ENCODE measurements at regions not wholly inside any gene's neighbourhood (a gene's known extent, or its start where the extent isn't known, plus 50 kb on each side); places are given as distances from the start of the nearest gene placed in this dataset.

DNA sequence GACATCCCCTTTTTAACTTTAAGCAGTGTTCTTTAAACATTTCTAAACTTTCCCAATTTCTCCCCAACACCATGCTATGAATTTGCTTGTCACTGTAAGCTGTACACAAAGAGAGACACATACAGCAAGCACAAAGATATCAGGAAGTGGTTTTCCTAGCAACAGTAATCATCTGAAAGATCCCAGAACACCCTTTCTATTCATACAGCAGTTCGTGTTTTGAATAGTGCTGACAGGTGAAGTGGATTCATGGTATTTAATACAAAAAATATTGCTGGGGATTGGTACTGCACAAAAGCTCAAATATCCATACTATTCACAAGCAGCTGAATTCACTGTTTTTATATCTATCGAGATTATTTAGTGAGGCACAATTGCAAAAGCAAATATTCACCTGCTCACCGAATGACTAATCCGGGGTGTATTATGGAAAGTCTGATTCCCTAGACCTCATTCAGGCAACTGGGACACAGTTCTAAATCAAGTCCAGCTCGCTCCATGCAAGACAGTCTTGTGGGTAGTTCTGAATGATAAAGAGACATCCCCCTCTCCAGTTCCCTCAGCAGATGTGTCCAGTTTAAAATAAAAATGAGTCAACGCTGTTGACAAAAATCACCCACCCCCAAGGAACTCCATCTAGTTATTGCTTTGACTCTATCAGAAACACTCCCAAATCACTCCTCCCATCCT, 107.1 kb upstream of the TSHZ2 start:
- DNase-seq (ENCODE audit: low read depth in 2 of 2, low spot score in 1 of 2): no peak

DNA sequence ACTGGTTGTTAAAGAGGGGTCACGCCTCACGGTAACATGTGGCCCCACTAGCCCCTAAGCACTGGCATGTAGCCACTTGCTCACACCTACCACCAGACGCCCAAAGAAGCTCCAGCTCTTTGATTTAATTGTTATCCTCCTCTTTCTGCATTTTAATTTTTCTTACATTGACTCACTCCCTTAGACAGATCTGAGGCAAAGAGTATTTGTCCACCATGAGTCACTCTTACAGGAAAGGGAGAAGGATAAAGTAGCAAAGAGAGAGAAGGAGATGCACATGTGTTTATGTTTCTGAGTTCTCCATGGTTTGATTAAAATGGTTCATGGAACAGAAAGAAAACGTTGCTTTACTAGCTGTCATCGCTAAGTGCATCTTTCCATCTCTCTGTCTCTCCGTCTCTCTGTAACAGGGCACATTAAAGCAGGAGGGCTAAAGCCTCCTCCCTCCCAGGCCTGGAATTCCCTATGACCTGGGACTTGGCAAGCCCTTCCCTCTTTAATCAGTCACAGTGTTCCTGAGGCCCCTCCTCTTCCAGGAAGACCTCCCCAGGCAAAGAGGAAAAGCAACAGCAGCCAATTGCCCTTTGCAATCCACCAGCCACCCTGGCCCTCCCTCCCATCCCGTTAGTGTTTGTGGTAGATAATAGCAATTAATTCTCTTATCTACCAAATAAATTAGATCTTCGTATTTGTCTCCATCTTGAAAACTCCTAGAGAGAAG, 112.8 kb upstream of the TSHZ2 start:
- no peak for DNase-seq (ENCODE audit: low read depth in 2 of 2, low spot score in 1 of 2)

DNA sequence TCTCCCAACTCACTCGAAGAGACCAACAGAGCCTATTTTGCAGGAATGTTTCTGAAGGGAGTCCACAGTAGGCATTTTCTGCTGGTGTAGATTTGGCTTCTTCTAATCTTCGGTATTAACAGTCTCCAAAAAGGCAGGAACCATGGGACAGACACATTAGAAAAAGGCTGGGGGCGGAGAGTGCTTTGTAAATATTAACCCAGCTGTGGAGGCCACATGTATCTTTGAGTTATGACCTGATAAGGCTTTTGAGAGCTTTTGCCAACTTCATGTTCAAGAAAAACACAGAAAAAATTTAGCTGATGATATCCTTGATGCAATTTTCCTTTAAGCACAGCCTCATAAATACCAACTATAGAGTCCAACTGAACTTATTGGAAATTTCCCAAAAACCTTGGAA, 119.4 kb upstream of the TSHZ2 start:
- no peak for DNase-seq (ENCODE audit: low read depth in 2 of 2, low spot score in 1 of 2)

DNA sequence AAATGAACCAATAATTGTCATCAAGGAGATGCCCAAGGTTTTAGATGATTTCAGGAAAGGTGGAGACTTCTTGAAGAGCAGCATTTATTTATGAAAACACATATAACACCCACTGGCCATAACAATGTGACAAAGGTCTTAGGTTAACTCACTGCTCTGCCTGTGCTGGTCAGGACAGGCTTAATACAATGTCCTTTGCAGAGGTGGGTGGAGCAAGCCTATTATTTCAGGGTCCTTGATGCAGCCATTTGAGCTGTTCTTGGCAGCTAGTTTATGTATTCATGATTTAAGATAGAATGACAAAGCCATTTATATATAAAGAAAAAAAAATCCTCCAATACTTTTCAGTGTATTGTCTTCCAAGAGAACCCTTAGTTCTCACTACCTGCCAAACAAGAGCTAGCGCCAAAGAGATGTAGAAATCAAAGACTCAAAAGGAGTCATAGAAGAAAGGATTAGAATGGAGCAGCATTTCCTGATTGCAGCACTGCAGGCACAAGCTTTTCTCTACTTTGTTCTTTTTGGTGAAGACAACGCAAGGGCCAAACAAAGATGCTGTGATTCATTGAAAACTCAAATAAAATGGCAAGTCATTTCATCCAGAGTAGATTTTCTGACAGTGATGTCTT, 124.3 kb upstream of the TSHZ2 start:
- no peak for DNase-seq (ENCODE audit: low read depth in 2 of 2, low spot score in 1 of 2)

DNA sequence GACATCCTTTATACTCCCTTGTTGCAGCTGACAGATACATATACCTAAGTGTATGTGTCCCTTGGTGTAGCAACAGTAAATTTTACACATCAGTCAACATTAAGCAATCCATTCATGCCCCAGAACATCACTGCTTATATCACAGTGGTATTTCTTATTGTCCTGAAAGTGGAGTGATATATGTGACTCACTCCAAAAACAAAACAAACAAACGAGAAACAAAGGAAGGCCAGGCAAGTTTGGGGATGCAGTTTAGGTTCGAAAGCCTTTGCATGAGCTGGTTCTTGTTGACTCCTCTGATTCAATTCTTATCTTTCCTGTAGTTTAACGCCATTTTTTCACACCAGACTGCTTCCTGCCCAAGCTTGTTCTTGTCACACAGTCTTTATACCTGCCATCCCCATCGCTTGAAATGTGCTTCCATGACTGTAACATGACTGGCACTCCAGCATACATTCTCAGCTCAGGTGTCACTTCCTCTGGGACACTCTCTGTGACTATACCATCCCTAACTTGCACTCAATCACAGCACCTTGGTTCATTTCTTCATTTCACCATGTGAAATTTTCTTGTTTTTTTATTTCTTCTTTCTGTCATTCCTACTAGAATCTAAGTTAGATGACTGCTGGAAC, 125.0 kb upstream of the TSHZ2 start:
- no peak for DNase-seq (ENCODE audit: low read depth in 2 of 2, low spot score in 1 of 2)

DNA sequence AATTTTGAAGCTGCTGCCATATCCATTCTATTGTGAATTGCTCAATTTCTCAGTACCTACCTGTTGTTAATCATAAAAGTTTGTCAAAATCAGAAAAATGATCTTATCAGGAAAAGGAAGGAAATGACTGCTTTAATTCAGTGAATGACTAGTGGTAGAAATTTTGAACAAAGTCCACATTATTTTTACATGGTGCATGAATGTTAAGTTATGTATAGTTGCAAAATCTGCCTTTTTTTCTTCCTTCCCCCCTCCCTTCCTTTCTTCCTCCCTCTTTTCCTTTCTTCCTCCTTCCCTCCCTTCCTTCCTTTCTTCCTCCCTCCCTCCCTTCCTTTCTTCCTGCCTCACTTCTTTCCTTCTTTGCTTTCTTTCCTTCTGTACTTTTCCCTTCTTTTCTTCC, 127.1 kb upstream of the TSHZ2 start:
- DNase-seq (ENCODE audit: low read depth in 2 of 2, low spot score in 1 of 2): no peak

DNA sequence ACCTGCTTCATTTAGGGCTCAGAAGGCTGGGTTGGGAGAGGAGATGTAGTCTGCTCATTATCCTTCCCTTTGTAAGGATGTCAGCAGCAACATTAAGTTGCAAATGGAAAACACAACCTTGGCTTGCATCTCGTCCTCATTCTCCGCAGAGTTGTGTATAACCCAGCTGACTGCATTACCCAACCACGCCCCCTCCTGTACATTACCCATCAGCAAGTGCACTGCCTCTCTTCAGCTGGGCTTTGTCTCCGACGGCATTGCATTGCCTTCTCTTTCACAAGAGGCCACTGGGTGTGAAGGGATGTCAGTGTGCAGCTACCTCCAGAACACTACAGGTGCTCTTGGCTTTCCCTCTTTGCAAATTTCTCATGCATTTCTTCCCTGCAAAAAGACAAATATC, 128.7 kb upstream of the TSHZ2 start:
- DNase-seq (ENCODE audit: low read depth in 2 of 2, low spot score in 1 of 2): no peak

DNA sequence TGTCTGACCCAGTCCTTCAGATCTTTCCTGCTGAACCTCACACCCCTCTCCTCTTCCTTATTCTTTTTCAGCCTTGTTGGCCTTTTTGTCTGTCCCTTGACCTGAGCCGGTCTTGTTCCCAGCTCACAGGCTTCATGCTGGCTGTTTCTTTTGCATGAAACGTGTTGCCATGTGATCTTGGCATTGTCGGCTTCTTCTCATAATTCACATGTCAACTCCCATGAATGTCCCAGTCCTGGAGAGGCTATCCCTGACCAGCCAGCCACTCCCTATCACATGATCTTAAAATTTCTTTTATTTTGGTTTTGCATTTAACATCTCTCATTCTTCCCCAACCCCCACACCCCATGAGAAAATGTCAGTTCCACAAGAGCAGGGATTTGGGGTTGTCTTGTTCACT, 131.2 kb upstream of the TSHZ2 start:
- no peak for DNase-seq (ENCODE audit: low read depth in 2 of 2, low spot score in 1 of 2)

DNA sequence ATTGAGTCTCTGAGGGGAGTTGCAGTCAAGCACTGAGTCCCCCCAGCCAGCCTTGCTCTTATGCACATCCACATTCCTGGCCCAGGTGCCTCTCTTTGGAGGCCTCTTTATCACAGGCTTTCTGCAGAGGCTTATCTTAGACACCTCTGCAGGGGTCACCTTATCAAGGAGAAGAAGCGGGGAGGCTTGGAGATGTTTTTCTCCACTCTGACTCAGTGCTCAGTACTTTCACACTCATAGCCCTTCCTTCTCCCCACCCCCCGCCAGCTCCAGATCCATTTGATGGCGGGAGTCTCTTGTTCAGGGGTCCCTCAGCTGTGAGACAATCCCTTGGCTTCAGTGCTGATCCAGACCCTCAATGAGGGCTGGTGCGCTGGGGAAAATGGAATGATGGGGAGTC, 132.1 kb upstream of the TSHZ2 start:
- DNase-seq (ENCODE audit: low read depth in 2 of 2, low spot score in 1 of 2): no peak

DNA sequence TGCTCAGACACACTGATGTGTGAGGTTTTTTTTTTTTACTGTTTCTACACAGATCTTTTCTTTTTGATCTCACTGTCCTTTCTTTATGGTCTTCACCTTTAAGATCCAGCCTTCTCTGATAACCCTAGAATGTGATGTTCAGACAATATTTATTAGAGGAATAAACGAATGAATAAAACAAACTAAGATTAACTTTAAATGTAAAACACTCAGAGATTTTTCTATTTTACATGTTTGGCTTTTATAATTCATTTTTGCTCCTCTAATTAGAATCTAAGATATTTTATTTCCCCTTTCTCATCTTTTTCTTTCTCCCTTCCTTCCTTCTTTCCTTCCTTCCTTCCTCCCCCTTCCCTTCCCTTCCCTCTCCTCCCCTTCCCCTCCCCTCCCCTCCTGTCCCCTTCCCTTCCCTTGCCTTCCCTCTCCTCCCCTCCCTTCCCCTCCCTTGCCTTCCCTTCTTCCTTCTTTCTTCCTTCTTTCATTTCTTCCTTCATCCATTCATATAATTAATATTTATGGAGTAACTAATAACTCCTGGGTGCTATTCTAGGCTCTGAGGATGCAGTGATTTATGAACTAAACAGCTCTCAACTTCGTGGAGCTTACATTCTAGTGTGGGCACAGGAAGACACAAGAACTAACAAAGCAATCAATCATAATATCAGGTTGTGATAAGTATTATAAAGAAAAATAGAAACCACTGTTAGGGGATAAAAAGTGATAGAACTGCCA, 133.5 kb upstream of the TSHZ2 start:
- DNase-seq (ENCODE audit: low read depth in 2 of 2, low spot score in 1 of 2): no peak

DNA sequence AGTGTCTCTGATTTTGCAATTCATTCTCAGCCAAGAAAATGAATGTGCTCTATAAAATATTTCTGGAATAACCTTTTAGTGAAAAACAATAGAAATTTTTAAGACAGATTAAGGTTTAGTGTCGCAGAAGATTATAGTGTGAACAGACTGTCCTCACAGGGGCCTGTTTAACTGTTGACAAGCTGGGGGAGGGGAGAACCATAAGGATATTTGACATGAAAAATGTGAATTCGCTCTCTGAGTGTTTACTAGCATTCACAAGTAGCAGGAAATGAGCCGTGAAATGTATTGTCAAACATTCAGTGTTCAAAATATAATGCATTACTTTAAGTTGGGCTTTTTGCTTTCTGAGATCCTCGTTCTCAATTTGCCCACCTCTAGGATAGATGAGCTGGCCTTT, 134.8 kb upstream of the TSHZ2 start:
- DNase-seq (ENCODE audit: low read depth in 2 of 2, low spot score in 1 of 2): no peak

DNA sequence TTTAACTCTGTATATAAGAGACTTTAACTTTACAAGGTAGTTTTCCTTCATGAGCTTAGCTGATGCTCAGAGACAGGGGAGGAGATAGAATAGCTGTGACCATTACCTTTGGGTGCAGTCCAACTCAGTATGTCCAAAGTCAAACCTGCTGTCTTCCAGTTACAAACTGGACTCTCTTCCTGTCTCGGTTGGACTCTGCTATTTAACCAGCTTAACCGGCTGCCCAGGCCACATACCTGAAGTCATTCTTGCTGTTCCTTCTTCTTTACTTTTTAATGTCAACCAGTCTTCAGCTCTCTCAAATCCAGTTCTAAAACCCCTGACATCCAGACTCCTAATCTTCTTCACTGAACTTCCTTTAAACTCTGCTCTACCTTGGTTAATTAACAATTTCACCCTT, 138.3 kb upstream of the TSHZ2 start:
- DNase-seq (ENCODE audit: low read depth in 2 of 2, low spot score in 1 of 2): no peak

DNA sequence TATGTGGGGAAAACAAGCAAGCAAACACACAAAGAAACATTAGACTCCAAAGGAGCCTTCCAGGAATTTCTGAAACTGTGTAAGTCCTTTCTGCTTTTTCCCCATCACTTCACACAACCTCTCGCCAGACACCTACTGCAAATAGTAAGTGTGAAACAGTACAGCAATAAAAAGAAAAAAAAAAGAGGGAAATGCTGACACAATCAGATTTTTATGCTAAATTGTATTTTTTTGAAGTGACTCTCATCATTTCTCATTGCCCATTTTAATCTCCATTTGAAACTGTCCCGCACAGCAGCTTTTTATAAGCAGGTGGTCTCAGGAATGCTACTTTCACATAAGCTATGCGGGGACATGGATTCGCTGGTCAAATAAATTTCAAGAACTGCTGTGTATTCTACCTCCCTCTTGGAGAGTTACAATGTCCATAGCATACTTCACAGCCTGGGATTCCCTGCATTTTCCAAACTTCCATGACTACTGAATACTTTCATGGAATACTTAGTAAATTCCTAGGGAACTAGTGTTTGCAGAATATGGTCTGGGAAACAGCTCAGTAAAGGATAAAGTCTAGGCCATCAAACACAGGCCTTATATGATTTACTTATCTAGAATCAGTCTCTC, 139.9 kb upstream of the TSHZ2 start:
- no peak for DNase-seq (ENCODE audit: low read depth in 2 of 2, low spot score in 1 of 2)

DNA sequence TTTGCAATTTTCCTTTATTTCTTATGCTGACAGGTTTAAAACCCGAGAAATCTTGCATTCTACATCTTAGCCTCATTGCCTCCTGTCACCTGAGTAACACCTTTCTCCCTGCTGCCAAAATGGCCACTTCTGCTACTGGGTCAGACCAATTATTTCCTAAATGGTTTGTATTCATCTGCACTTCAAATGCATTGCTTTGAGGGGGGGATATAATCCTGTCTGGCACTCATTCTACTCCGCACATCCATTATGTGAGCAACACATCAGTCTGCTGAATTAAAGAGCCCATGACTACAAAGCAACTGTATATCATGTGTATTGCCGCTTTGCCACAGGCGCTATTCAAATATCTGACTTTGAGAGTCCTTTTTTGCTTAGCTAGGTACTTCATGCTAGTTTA, 141.6 kb upstream of the TSHZ2 start:
- no peak for DNase-seq (ENCODE audit: low read depth in 2 of 2, low spot score in 1 of 2)

DNA sequence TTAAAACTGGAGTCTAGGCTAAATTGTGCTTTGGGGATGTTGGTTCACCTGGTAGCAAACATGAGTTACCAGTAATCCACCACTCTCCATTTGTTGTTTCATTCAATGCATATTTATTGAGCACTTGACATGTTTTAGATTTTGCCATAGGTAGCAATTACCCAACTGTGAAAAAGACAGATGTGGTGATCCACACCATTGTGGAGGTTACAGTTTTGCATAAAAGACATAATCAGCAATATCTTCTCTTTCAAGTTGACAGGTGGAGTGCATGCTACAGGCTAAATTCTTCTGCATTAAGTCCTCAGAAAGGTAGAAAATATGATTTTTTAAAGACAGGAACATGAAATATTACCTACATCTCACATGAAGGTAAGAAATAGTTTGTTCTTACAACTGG, 143.0 kb upstream of the TSHZ2 start:
- no peak for DNase-seq (ENCODE audit: low read depth in 2 of 2, low spot score in 1 of 2)

DNA sequence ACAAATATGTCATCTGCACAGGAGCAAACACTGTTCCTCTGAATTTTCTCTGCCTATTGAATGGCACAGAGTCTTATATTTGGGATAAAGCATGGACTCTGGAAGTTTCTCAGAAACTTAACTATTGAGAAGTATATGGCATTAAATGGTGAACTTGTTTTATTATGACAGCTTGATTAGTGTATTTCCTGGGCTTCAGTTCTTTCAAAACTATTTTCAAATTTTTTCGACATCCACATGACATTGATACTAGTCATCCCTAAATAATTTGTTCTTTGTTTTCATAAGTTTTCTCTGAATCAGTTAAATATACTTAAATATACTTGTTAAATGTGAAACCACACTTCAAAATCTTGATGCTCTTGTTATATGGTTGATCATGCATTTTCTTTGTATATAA, 144.0 kb upstream of the TSHZ2 start:
- DNase-seq (ENCODE audit: low read depth in 2 of 2, low spot score in 1 of 2): no peak

DNA sequence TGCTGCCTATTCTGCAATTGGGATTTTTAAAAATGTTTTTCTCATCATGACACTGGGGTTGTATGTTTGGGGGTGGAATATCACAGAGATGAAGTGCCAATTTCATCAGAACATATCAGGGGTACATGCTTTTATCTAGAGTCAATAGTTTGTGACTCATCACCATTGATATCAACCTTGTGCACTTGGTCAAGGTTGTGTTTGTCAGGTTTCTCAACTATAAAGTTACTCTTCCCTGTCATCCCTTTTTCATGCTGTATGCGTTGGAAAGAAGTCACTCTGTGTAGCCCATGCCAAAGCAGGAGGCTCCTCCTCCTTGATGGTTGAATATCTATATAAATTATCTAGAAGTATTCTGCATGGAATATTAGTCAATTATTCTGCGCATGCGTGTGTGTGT, 145.4 kb upstream of the TSHZ2 start:
- no peak for DNase-seq (ENCODE audit: low read depth in 2 of 2, low spot score in 1 of 2)

DNA sequence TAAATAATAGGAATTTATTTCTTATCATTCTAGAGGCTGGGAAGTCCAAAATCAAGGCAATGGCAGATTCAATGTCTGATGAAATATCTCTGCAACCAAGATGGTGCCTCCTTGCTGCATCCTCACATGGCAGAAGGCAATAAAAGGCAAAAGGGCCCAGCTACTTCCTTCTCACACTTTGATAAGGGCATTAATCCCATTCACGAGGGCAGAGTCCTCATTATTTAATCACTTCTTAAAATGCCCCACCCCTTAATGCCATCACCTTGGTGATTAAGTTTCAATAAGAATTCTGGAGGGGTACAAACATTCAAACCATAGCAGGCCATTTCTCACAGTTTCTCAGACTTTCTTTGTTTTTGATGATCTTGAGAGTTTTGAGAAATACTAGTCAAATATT, 145.8 kb upstream of the TSHZ2 start:
- no peak for DNase-seq (ENCODE audit: low read depth in 2 of 2, low spot score in 1 of 2)

DNA sequence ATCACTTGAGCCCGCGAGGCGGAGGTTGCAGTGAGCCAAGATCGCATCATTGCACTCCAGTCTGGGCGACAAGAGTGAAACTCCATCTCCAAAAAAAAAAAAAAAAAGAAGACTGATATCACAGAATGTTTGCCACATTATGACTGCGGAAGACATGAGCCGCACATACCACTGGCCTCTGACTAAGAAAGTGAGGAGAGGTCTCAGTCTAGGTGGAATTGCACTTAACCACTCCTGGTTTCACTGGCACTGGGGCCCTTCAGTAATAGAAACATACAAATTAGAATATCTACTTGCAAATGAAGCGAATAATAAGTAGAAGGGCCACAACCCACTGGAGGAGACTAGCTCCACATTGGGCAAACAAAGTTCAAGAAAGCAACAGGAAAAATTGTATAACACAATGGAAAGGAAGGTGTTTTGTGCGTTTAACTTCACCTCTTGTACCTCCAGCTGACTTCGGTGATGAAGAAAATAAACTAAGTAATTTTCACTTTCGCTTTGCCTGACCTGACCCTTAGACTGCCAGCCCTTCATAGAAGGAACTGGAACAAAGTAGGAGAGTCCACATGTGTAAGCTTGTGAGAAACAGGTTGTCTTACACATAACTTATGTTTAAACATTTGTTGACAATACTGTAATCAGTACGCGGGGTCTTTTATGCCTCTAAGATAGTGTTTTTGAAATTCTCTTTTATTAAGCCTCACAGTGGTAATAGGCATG, 147.5 kb upstream of the TSHZ2 start:
- DNase-seq (ENCODE audit: low read depth in 2 of 2, low spot score in 1 of 2): no peak

DNA sequence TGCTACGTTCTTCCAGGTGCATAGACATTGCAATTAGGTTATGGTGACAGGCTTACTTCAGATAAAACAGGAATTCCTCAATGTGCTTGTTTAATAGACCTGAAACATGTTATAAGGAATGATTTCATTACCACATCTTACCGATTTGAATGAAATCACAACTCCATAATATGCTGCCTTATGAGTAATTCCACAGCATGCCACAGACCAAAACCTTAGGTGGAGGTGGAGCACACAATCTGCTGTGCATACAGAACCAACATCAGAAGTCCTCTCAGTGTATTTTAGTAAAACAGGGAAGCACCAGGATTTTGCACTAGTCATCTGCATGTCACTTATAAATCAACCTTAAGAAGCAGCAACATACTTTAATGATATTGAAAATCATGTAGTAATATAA, 148.9 kb upstream of the TSHZ2 start:
- DNase-seq (ENCODE audit: low read depth in 2 of 2, low spot score in 1 of 2): no peak
